Activated T-helper 2 cell treated with anti-CD3 and anti-CD28 coated beads, Interferon-gamma antibody, Interleukin-2, Interleukin-4, amounts not matched to agents 10 μg/mL and 5 μg/mL and 100 μg/mL, durations not matched to agents 14 hours and 24 hours and 36 hours (primary cell): ENCODE measurements at regions not wholly inside any gene's neighbourhood (a gene's known extent, or its start where the extent isn't known, plus 50 kb on each side); places are given as distances from the start of the nearest gene placed in this dataset.

Source experiments
- DNase-seq: peaks from one replicate; pipeline ENCODE4 v3.0.0; 2021; ENCODE audit warnings: low spot score
- H3K27ac Mint-ChIP-seq: one replicate; pipeline ENCODE4 v1.8.0; 2021; ENCODE audit warnings: mixed read lengths
- H3K27me3 Mint-ChIP-seq: one replicate; pipeline ENCODE4 v1.8.0; 2021; ENCODE audit warnings: low read depth, mixed read lengths
- H3K36me3 Mint-ChIP-seq: one replicate; pipeline ENCODE4 v1.8.0; 2021; ENCODE audit warnings: low read depth, mixed read lengths
- H3K4me1 Mint-ChIP-seq: one replicate; pipeline ENCODE4 v1.8.0; 2021; ENCODE audit warnings: low read depth, mixed read lengths
- H3K4me3 Mint-ChIP-seq: one replicate; pipeline ENCODE4 v1.8.0; 2021; ENCODE audit warnings: low read depth, mild to moderate bottlenecking, moderate library complexity, mixed read lengths
- H3K9me3 Mint-ChIP-seq: one replicate; pipeline ENCODE4 v1.8.0; 2021; ENCODE audit warnings: mixed read lengths
- intact Hi-C: fragments of 100-400 bp; cut with micrococcal nuclease; formaldehyde crosslinking; loops from one replicate; pipeline ENCODE4 v1.15.1; 2023

- H3K4me1 Mint-ChIP-seq: peaks cover 13% of the 10 kb centered on the region
- DNase-seq: no peak
- H3K36me3 Mint-ChIP-seq: no peaks in the 10 kb centered on the region
- no peaks in the 10 kb centered on the region for H3K9me3 Mint-ChIP-seq
- no peak overlapping the region for H3K4me3 Mint-ChIP-seq
- H3K27ac Mint-ChIP-seq: no peak overlapping the region
- peaks cover 22% of the 10 kb centered on the region for H3K27me3 Mint-ChIP-seq
- intact Hi-C loops: loop anchor here (5.0 kb wide), 1 partner anchor 48 kb away; no protein-coding TSS in a partner anchor
Measured at GRCh38 chr13:50319635-50320255, 304.5 kb downstream of the KCNRG start.

GRCh38 chr13:50320271-50320862 is 305.1 kb downstream of the KCNRG start:
- Mint-ChIP-seq H3K4me1 (peaks cover 13% of the 10 kb centered on the region), H3K4me3 (no peak overlapping the region), H3K36me3 (no peaks in the 10 kb centered on the region), H3K27me3 (peaks cover 26% of the 10 kb centered on the region), H3K9me3 (no peaks in the 10 kb centered on the region), H3K27ac (no peak overlapping the region)
- intact Hi-C loops: loop anchor here (5.0 kb wide), 1 partner anchor 47 kb away; no protein-coding TSS in a partner anchor
- no peak for DNase-seq

- intact Hi-C loops: loop anchor here (5.0 kb wide), 1 partner anchor 45 kb away; no protein-coding TSS in a partner anchor
- no peak for DNase-seq
- Mint-ChIP-seq H3K27ac (no peak overlapping the region), H3K27me3 (peaks cover 33% of the 10 kb centered on the region), H3K9me3 (no peaks in the 10 kb centered on the region), H3K4me3 (no peak overlapping the region), H3K36me3 (no peaks in the 10 kb centered on the region), H3K4me1 (peaks cover 13% of the 10 kb centered on the region)
Measured at GRCh38 chr13:50322006-50322405, 306.8 kb downstream of the KCNRG start.

- Mint-ChIP-seq H3K36me3 (no peaks in the 10 kb centered on the region), H3K27me3 (peaks cover 39% of the 10 kb centered on the region), H3K4me3 (no peak overlapping the region), H3K4me1 (peaks cover 13% of the 10 kb centered on the region), H3K9me3 (no peaks in the 10 kb centered on the region), H3K27ac (no peak overlapping the region)
- intact Hi-C loops: loop anchor here (5.0 kb wide), 1 partner anchor 44 kb away; no protein-coding TSS in a partner anchor
- no peak for DNase-seq
Measured at GRCh38 chr13:50323440-50324065, 308.3 kb downstream of the KCNRG start.

- Mint-ChIP-seq H3K9me3 (no peaks in the 10 kb centered on the region), H3K27me3 (peaks cover 47% of the 10 kb centered on the region), H3K4me1 (peaks cover 4% of the 10 kb centered on the region), H3K4me3 (no peak overlapping the region), H3K36me3 (no peaks in the 10 kb centered on the region), H3K27ac (no peak overlapping the region)
- no peak for DNase-seq
- intact Hi-C loops: no loop called here
Measured at GRCh38 chr13:50326271-50326670, 311.0 kb downstream of the KCNRG start.

GRCh38 chr13:50326811-50327210 is 311.6 kb downstream of the KCNRG start:
- DNase-seq: no peak
- Mint-ChIP-seq H3K4me3 (no peak overlapping the region), H3K4me1 (peaks cover 4% of the 10 kb centered on the region), H3K9me3 (no peaks in the 10 kb centered on the region), H3K36me3 (no peaks in the 10 kb centered on the region), H3K27me3 (peaks cover 47% of the 10 kb centered on the region), H3K27ac (no peak overlapping the region)
- intact Hi-C loops: no loop called here

- intact Hi-C loops: no loop called here
- Mint-ChIP-seq H3K4me1 (peaks cover 5% of the 10 kb centered on the region), H3K9me3 (no peaks in the 10 kb centered on the region), H3K4me3 (no peak overlapping the region), H3K27ac (no peak overlapping the region), H3K27me3 (peaks cover 20% of the 10 kb centered on the region), H3K36me3 (no peaks in the 10 kb centered on the region)
- no peak for DNase-seq
Measured at GRCh38 chr13:50334115-50334778, 319.0 kb downstream of the KCNRG start.

GRCh38 chr13:50334944-50335343 is 319.7 kb downstream of the KCNRG start:
- H3K27me3 Mint-ChIP-seq: peaks cover 23% of the 10 kb centered on the region
- no peak overlapping the region for H3K4me3 Mint-ChIP-seq
- intact Hi-C loops: no loop called here
- peaks cover 5% of the 10 kb centered on the region for H3K4me1 Mint-ChIP-seq
- DNase-seq: no peak
- H3K36me3 Mint-ChIP-seq: no peaks in the 10 kb centered on the region
- no peaks in the 10 kb centered on the region for H3K9me3 Mint-ChIP-seq
- no peak overlapping the region for H3K27ac Mint-ChIP-seq

GRCh38 chr13:50339271-50339670 is 324.0 kb downstream of the KCNRG start:
- H3K36me3 Mint-ChIP-seq: no peaks in the 10 kb centered on the region
- peaks cover 45% of the 10 kb centered on the region for H3K27me3 Mint-ChIP-seq
- no peak overlapping the region for H3K27ac Mint-ChIP-seq
- intact Hi-C loops: no loop called here
- peaks cover 5% of the 10 kb centered on the region for H3K4me1 Mint-ChIP-seq
- H3K4me3 Mint-ChIP-seq: no peak overlapping the region
- no peaks in the 10 kb centered on the region for H3K9me3 Mint-ChIP-seq
- no peak for DNase-seq

GRCh38 chr13:50340146-50340545 is 324.9 kb downstream of the KCNRG start:
- Mint-ChIP-seq H3K27me3 (peaks cover 48% of the 10 kb centered on the region), H3K9me3 (no peaks in the 10 kb centered on the region), H3K36me3 (no peaks in the 10 kb centered on the region), H3K27ac (no peak overlapping the region), H3K4me1 (peaks cover 3% of the 10 kb centered on the region), H3K4me3 (no peak overlapping the region)
- DNase-seq: no peak
- intact Hi-C loops: no loop called here

GRCh38 chr13:50340551-50341287 is 325.5 kb downstream of the KCNRG start:
- DNase-seq: no peak
- Mint-ChIP-seq H3K4me3 (no peak overlapping the region), H3K4me1 (peaks cover 3% of the 10 kb centered on the region), H3K27me3 (peaks cover 48% of the 10 kb centered on the region), H3K27ac (no peak overlapping the region), H3K9me3 (no peaks in the 10 kb centered on the region), H3K36me3 (no peaks in the 10 kb centered on the region)
- intact Hi-C loops: no loop called here

- no peak overlapping the region for H3K4me3 Mint-ChIP-seq
- H3K36me3 Mint-ChIP-seq: no peaks in the 10 kb centered on the region
- H3K27ac Mint-ChIP-seq: no peak overlapping the region
- H3K4me1 Mint-ChIP-seq: peaks cover 3% of the 10 kb centered on the region
- no peak for DNase-seq
- no peaks in the 10 kb centered on the region for H3K9me3 Mint-ChIP-seq
- intact Hi-C loops: no loop called here
- H3K27me3 Mint-ChIP-seq: peaks cover 50% of the 10 kb centered on the region
Measured at GRCh38 chr13:50341526-50341925, 326.3 kb downstream of the KCNRG start.
